ENCODE measurements at regions not wholly inside any gene's neighbourhood (a gene's known extent, or its start where the extent isn't known, plus 50 kb on each side); places are given as distances from the start of the nearest gene placed in this dataset.

GRCh38 chr4:38500433-38500832 lies 163.6 kb upstream of the KLF3 start:
- H3K27ac ChIP-seq: no peak overlapping the region
- TF ChIP-seq CTCF (conservative IDR thresholded peaks at IDR 0.05) (no peak), ZFX (IDR thresholded peaks at IDR 0.05) (no peak)

DNA sequence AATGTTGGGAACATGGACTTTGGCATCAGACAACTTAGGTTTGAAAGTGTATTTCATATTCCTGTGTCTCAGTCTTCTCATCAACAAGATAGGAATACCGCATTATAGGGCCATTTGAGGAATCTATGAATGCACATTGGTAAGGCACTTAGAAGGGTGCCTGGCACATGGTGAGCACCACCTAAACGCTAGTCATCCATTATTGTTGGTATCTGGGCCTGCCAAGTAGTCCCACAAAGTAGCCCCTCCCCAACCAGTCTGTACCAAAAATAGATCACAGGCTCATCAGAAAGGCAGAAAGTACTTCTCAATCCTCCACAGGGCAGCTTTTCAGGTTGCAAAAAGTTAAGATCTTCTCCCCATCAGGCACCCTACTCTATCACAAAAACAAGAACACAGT lies 162.3 kb upstream of the KLF3 start:
- no peak overlapping the region for H3K27ac ChIP-seq
- TF ChIP-seq ZFX (IDR thresholded peaks at IDR 0.05): no peak
- no peak for TF ChIP-seq CTCF (conservative IDR thresholded peaks at IDR 0.05)

GRCh38 chr4:38503689-38504395 lies 160.2 kb upstream of the KLF3 start:
- H3K27ac ChIP-seq: no peak overlapping the region
- TF ChIP-seq ZFX (IDR thresholded peaks at IDR 0.05): no peak

- TF ChIP-seq ZFX (IDR thresholded peaks at IDR 0.05) (no peak), CTCF (conservative IDR thresholded peaks at IDR 0.05) (no peak)
- no peak overlapping the region for H3K27ac ChIP-seq
These were observed 159.6 kb upstream of the KLF3 start for GRCh38 chr4:38504396-38504715.

GRCh38 chr4:38509551-38509950 lies 154.4 kb upstream of the KLF3 start:
- TF ChIP-seq ZFX (IDR thresholded peaks at IDR 0.05) (no peak), CTCF (conservative IDR thresholded peaks at IDR 0.05) (no peak)

GRCh38 chr4:38510201-38510600 lies 153.8 kb upstream of the KLF3 start:
- TF ChIP-seq CTCF (conservative IDR thresholded peaks at IDR 0.05) (no peak), ZFX (IDR thresholded peaks at IDR 0.05) (no peak)
- no peak overlapping the region for H3K27ac ChIP-seq

More at GRCh38 chr4:38509551-38509950, 154.4 kb upstream of the KLF3 start:
- H3K27ac ChIP-seq: no peak overlapping the region

GRCh38 chr4:38511702-38512101 lies 152.3 kb upstream of the KLF3 start:
- no peak overlapping the region for H3K27ac ChIP-seq
- TF ChIP-seq CTCF (conservative IDR thresholded peaks at IDR 0.05): no peak
- no peak for TF ChIP-seq ZFX (IDR thresholded peaks at IDR 0.05)

DNA sequence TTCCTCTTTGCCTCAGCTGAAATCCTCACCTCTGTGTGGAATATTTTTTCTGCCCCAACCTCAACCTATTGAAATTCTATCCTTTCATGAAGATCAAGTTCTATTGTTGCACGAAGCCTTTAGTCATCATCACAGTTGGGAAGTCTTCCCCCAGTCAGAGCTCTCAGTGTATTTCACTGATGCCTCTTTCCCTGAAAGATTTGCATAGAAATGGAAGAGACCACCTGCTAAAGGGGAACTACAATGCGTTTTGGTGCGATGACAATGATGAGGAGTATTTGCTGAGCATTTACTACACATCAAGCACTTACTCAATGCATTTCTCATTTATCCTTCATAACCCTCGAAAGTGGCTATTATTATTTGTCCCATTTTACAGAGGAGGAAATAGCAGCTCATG lies 151.2 kb upstream of the KLF3 start:
- H3K27ac ChIP-seq: no peak overlapping the region
- TF ChIP-seq CTCF (conservative IDR thresholded peaks at IDR 0.05): no peak
- no peak for TF ChIP-seq ZFX (IDR thresholded peaks at IDR 0.05)

All from C4-2B (cell line).